Neutrophil (primary cell): ENCODE measurements at regions not wholly inside any gene's neighbourhood (a gene's known extent, or its start where the extent isn't known, plus 50 kb on each side); places are given as distances from the start of the nearest gene placed in this dataset.
"Not testable (repeated sequence)": the region's sequence is repeated elsewhere in the genome, so short reads cannot be mapped to it uniquely, and the experiment has no call there.

Experiments used
- H3K27ac ChIP-seq: fragments of 200-600 bp; sonication (generic); 2 replicates; pipeline ENCODE4 v1.5.1; 2016; ENCODE audit warnings: mild to moderate bottlenecking, moderate library complexity
- H3K27me3 ChIP-seq: fragments of 200-600 bp; sonication (generic); 2 replicates; pipeline ENCODE4 v1.6.0; 2016; ENCODE audit warnings: mild to moderate bottlenecking
- H3K36me3 ChIP-seq: fragments of 200-600 bp; sonication (generic); 2 replicates; pipeline ENCODE4 v1.5.1; 2017
- H3K4me1 ChIP-seq, 2 experiments: fragments of 200-600 bp in 1 of 2; sonication (generic) in 1 of 2; 1 replicate in 1 of 2; 2 replicates in 1 of 2; pipeline versions ENCODE4 v1.5.1 to v1.6.1; 2013 to 2016; ENCODE audit warnings: low read depth in 1 of 2, low read length in 1 of 2, mild to moderate bottlenecking in 1 of 2, moderate library complexity in 1 of 2; ENCODE audit not compliant: control insufficient read depth in 1 of 2, insufficient read depth in 1 of 2
- H3K4me3 ChIP-seq, 2 experiments: fragments of 200-600 bp in 1 of 2; sonication (generic) in 1 of 2; 1 replicate in 1 of 2; 2 replicates in 1 of 2; pipeline ENCODE4 v1.5.1; 2013 to 2016; ENCODE audit warnings: low read depth in 1 of 2, low read length in 1 of 2, mild to moderate bottlenecking in 1 of 2, moderate library complexity in 1 of 2
- H3K9me3 ChIP-seq: fragments of 200-600 bp; sonication (generic); 2 replicates; pipeline ENCODE4 v1.5.1; 2016
- CTCF ChIP-seq: fragments of 200-600 bp; sonication (generic); IDR thresholded peaks from 2 replicates; pipeline ENCODE4 v1.5.1; 2016; ENCODE audit warnings: antibody characterized with exemption

GRCh38 chr9:31588006-31588405 lies 796.4 kb upstream of the ACO1 start:
- H3K9me3 ChIP-seq, result no peaks in the 10 kb centered on the region
- no peak overlapping the region for H3K4me3 ChIP-seq
- no peak for TF ChIP-seq CTCF
- no peak overlapping the region for H3K27ac ChIP-seq
- H3K4me1 ChIP-seq, result no peaks in the 10 kb centered on the region
- H3K27me3 ChIP-seq, result no peaks in the 10 kb centered on the region
- no peaks in the 10 kb centered on the region for H3K36me3 ChIP-seq

- Histone ChIP-seq H3K27me3 (no peaks in the 10 kb centered on the region), H3K9me3 (no peaks in the 10 kb centered on the region), H3K4me1 (no peaks in the 10 kb centered on the region), H3K27ac (no peak overlapping the region), H3K36me3 (no peaks in the 10 kb centered on the region), H3K4me3 (no peak overlapping the region)
- TF ChIP-seq CTCF, result no peak
Measured at GRCh38 chr9:31588756-31589155, 795.7 kb upstream of the ACO1 start.

GRCh38 chr9:31590091-31590490 lies 794.4 kb upstream of the ACO1 start:
- H3K9me3 ChIP-seq, result no peaks in the 10 kb centered on the region
- no peak overlapping the region for H3K4me3 ChIP-seq
- H3K27ac ChIP-seq, result no peak overlapping the region
- no peaks in the 10 kb centered on the region for H3K4me1 ChIP-seq
- no peak for TF ChIP-seq CTCF
- no peaks in the 10 kb centered on the region for H3K36me3 ChIP-seq
- H3K27me3 ChIP-seq, result no peaks in the 10 kb centered on the region

- not testable (repeated sequence) for H3K4me1 ChIP-seq, H3K36me3 ChIP-seq, H3K9me3 ChIP-seq, H3K27ac ChIP-seq, H3K27me3 ChIP-seq, H3K4me3 ChIP-seq
Measured at GRCh38 chr9:31597086-31597485, 787.4 kb upstream of the ACO1 start.

- Histone ChIP-seq H3K9me3 (no peaks in the 10 kb centered on the region), H3K27ac (no peak overlapping the region), H3K4me1 (no peaks in the 10 kb centered on the region), H3K4me3 (no peak overlapping the region), H3K36me3 (no peaks in the 10 kb centered on the region), H3K27me3 (no peaks in the 10 kb centered on the region)
- no peak for TF ChIP-seq CTCF
Measured at GRCh38 chr9:31597977-31598376, 786.5 kb upstream of the ACO1 start.

DNA sequence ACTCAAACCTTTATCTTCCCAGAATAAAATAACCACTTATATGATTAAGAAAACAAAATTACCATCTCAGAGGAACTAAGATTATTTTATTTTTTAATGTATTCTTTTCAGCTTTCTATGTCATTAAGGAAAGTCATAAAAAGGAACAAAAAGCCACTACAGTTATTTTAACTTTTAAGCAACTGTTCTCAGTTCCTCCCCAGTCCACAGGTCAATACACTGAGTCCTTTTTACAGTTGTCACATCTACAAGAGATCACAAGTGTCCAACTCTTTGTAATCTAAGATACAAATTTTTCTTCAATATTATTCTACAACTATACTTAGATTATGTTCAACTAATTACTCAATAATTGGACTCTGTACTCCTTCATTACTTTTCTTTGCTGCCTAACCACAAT lies 782.8 kb upstream of the ACO1 start:
- Histone ChIP-seq H3K4me1 (no peaks in the 10 kb centered on the region), H3K27me3 (no peaks in the 10 kb centered on the region), H3K36me3 (no peaks in the 10 kb centered on the region), H3K4me3 (no peak overlapping the region), H3K27ac (no peak overlapping the region), H3K9me3 (no peaks in the 10 kb centered on the region)
- no peak for TF ChIP-seq CTCF
